BJ (cell line): ENCODE measurements at regions not wholly inside any gene's neighbourhood (a gene's known extent, or its start where the extent isn't known, plus 50 kb on each side); places are given as distances from the start of the nearest gene placed in this dataset.
"Not testable (repeated sequence)": the region's sequence is repeated elsewhere in the genome, so short reads cannot be mapped to it uniquely, and the experiment has no call there.

Experiments
- CTCF ChIA-PET: fragments of 350-600 bp; formaldehyde crosslinking; extraction: SDS; loops from one replicate; lab custom pipeline; 2021; ENCODE audit warnings: antibody characterized with exemption, inconsistent platforms; lab: Yijun Ruan, JAX
- POLR2A ChIA-PET: fragments of 300-600 bp; sonication (Branson Sonifier 250); formaldehyde crosslinking; extraction: SDS; loops from one replicate; lab custom pipeline; 2021; ENCODE audit warnings: antibody characterized with exemption; lab: Charles Lee
- DNase-seq: peaks from one replicate; pipeline ENCODE4 v3.0.0-alpha.2; 2011; ENCODE audit warnings: low read depth
- H3K27me3 ChIP-seq: 2 replicates; pipeline ENCODE4 v1.6.0; 2011; ENCODE audit warnings: low read length; ENCODE audit not compliant: control insufficient read depth, insufficient read depth
- H3K36me3 ChIP-seq: 2 replicates; pipeline ENCODE4 v1.5.1; 2011; ENCODE audit warnings: low read length; ENCODE audit not compliant: control insufficient read depth, insufficient read depth
- H3K4me3 ChIP-seq: 2 replicates; pipeline ENCODE4 v1.5.1; 2011; ENCODE audit warnings: low read depth, mild to moderate bottlenecking, control low read depth, low read length
- CTCF ChIP-seq: IDR thresholded peaks from 2 replicates; pipeline ENCODE4 v1.5.1; 2011; ENCODE audit warnings: low read depth, mild to moderate bottlenecking, control low read depth, inconsistent platforms, low read length, moderate library complexity; ENCODE audit not compliant: insufficient read depth

GRCh38 chr3:166877971-166878370, 502.1 kb downstream of the ZBBX start:
- DNase-seq = no peak
- no peak for TF ChIP-seq CTCF
- ChIA-PET POLR2A (no interaction called here), CTCF (no interaction called here)
- Histone ChIP-seq H3K27me3 (no peaks in the 10 kb centered on the region), H3K4me3 (no peak overlapping the region), H3K36me3 (no peaks in the 10 kb centered on the region)

- DNase-seq = no peak
- Histone ChIP-seq H3K27me3 (no peaks in the 10 kb centered on the region), H3K36me3 (no peaks in the 10 kb centered on the region), H3K4me3 (no peak overlapping the region)
- no peak for TF ChIP-seq CTCF
- ChIA-PET CTCF (no interaction called here), POLR2A (no interaction called here)
These were observed 515.3 kb downstream of the ZBBX start for GRCh38 chr3:166864473-166865467.

- no peaks in the 10 kb centered on the region for H3K27me3 ChIP-seq
- H3K36me3 ChIP-seq = no peaks in the 10 kb centered on the region
- DNase-seq = no peak
- H3K4me3 ChIP-seq = no peak overlapping the region
- CTCF ChIA-PET = no interaction called here
- POLR2A ChIA-PET = no interaction called here
- TF ChIP-seq CTCF = no peak
These were observed 519.9 kb downstream of the ZBBX start for GRCh38 chr3:166860217-166860616.

- H3K36me3 ChIP-seq = no peaks in the 10 kb centered on the region
- POLR2A ChIA-PET = no interaction called here
- CTCF ChIA-PET = no interaction called here
- no peak for DNase-seq
- no peak for TF ChIP-seq CTCF
- H3K27me3 ChIP-seq = no peaks in the 10 kb centered on the region
- no peak overlapping the region for H3K4me3 ChIP-seq
These were observed 535.8 kb downstream of the ZBBX start for GRCh38 chr3:166844329-166844728.

- POLR2A ChIA-PET, H3K27me3 ChIP-seq, H3K36me3 ChIP-seq, CTCF ChIA-PET, DNase-seq, H3K4me3 ChIP-seq: not testable (repeated sequence)
These were observed 537.3 kb downstream of the ZBBX start for GRCh38 chr3:166842784-166843183.
